GM23248 (cell line): ENCODE measurements at regions not wholly inside any gene's neighbourhood (a gene's known extent, or its start where the extent isn't known, plus 50 kb on each side); places are given as distances from the start of the nearest gene placed in this dataset.

Source experiments
- DNase-seq: peaks from one replicate; pipeline ENCODE4 v3.0.0-alpha.2; 2015
- H2AFZ ChIP-seq: fragments of 200-600 bp; sonication (generic); 2 replicates; pipeline ENCODE4 v1.6.1; 2016; ENCODE audit warnings: antibody characterized with exemption
- H3F3A ChIP-seq: fragments of 200-600 bp; sonication (generic); 2 replicates; pipeline ENCODE4 v1.6.1; 2016; ENCODE audit warnings: mild to moderate bottlenecking, antibody characterized with exemption, mixed run types; ENCODE audit not compliant: insufficient read depth
- H3K27ac ChIP-seq: fragments of 200-600 bp; sonication (generic); 2 replicates; pipeline ENCODE4 v1.5.1; 2016; ENCODE audit warnings: mild to moderate bottlenecking
- H3K27me3 ChIP-seq: fragments of 200-600 bp; sonication (generic); replicated peaks from 2 replicates; pipeline ENCODE4 v1.6.1; 2016; ENCODE audit warnings: mild to moderate bottlenecking; ENCODE audit not compliant: insufficient read depth
- H3K36me3 ChIP-seq: fragments of 200-600 bp; sonication (generic); 2 replicates; pipeline ENCODE4 v1.6.1; 2016; ENCODE audit warnings: low read depth, mild to moderate bottlenecking
- H3K4me1 ChIP-seq: fragments of 200-600 bp; sonication (generic); 2 replicates; pipeline ENCODE4 v1.6.1; 2016; ENCODE audit warnings: mild to moderate bottlenecking; ENCODE audit not compliant: insufficient read depth
- H3K4me2 ChIP-seq: fragments of 200-600 bp; sonication (generic); one replicate; pipeline ENCODE4 v1.6.1; 2016; ENCODE audit warnings: mild to moderate bottlenecking; ENCODE audit not compliant: unreplicated experiment
- H3K4me3 ChIP-seq: fragments of 200-600 bp; sonication (generic); 2 replicates; pipeline ENCODE4 v1.5.1; 2016; ENCODE audit warnings: mild to moderate bottlenecking
- H3K79me2 ChIP-seq: fragments of 200-600 bp; sonication (generic); 2 replicates; pipeline ENCODE4 v1.6.1; 2016; ENCODE audit warnings: mild to moderate bottlenecking; ENCODE audit not compliant: insufficient read depth
- H3K9ac ChIP-seq: fragments of 200-600 bp; sonication (generic); 2 replicates; pipeline ENCODE4 v1.6.1; 2016; ENCODE audit warnings: mild to moderate bottlenecking
- H3K9me2 ChIP-seq: fragments of 200-600 bp; sonication (generic); 2 replicates; pipeline ENCODE4 v1.6.1; 2016; ENCODE audit warnings: mixed run types, mild to moderate bottlenecking, moderate library complexity; ENCODE audit not compliant: insufficient read depth
- H3K9me3 ChIP-seq: fragments of 200-600 bp; sonication (generic); one replicate; pipeline ENCODE4 v1.6.1; 2017; ENCODE audit warnings: low read depth
- H4K20me1 ChIP-seq: fragments of 200-600 bp; sonication (generic); 2 replicates; pipeline ENCODE4 v1.6.0; 2016; ENCODE audit not compliant: insufficient read depth
- EZH2 ChIP-seq: fragments of 200-600 bp; sonication (generic); IDR thresholded peaks from 2 replicates; pipeline ENCODE4 v1.6.1; 2018; ENCODE audit warnings: antibody characterized with exemption, mild to moderate bottlenecking; ENCODE audit not compliant: insufficient read depth, poor library complexity, severe bottlenecking
- EZH2phosphoT487 ChIP-seq: fragments of 200-600 bp; sonication (generic); IDR thresholded peaks from 2 replicates; pipeline ENCODE4 v1.6.1; 2018; ENCODE audit warnings: antibody characterized with exemption, moderate library complexity, mild to moderate bottlenecking, low read depth; ENCODE audit not compliant: insufficient read depth
- WGBS, 2 experiments: methylation state at CpG; one replicate each; pipeline ENCODE4 v1.1.6; 2015 to 2017; ENCODE audit warnings: low lambda C conversion rate in 2 of 2, low coverage in 1 of 2; ENCODE audit errors: missing lambda C conversion rate in 2 of 2; 5-methylcytosine and 5-hydroxymethylcytosine counted together
- in situ Hi-C: fragments of 300-500 bp; cut with MboI; formaldehyde crosslinking; loops from 2 replicates; pipeline ENCODE4 v1.15.0; 2020

DNA sequence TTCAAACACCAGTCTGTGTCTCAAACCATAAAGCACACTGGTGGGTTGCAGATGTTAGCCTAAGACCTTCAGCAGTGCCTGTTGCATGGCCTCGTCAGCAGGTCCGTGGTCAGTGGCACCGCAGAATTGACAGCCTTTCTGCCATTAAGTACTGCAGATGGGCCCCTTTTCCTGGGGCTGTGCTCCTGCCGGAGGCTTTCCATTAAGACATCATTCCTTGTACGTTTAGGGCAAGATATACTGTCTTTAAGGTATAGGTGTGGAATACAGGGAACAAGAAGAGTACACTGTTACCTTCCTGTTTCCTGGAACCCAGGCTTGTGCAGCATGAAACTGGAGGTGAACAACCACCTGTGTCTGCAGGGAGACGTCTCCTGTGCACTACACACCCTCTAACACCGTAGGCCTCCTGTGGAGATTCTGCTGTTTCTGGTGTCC is 67.9 kb upstream of the WDR1 start:
- peak overlapping the region; percentile 59 for H3K27ac ChIP-seq
- no peak overlapping the region for H3K4me3 ChIP-seq
- no peaks in the 10 kb centered on the region for H3K9me3 ChIP-seq
- no peak overlapping the region for H3K4me2 ChIP-seq
- no peaks in the 10 kb centered on the region for H4K20me1 ChIP-seq
- 0 out of 2 replicates have a peak overlapping the region, but pooled peaks have one; percentile 7 for H3K9ac ChIP-seq
- H2AFZ ChIP-seq: peak overlapping the region; percentile 30; the same call in 1 of the 2 replicates
- no peaks in the 10 kb centered on the region for H3K27me3 ChIP-seq
- no peaks in the 10 kb centered on the region for H3K79me2 ChIP-seq
- H3K9me2 ChIP-seq: no peaks in the 10 kb centered on the region; the same call in 1 of the 2 replicates
- TF ChIP-seq EZH2phosphoT487 (no peak), EZH2 (no peak)
- DNase-seq: no peak
- H3F3A ChIP-seq: peaks cover 49% of the 10 kb centered on the region
- peaks cover 68% of the 10 kb centered on the region for H3K4me1 ChIP-seq
- in situ Hi-C loops: no loop called here
- H3K36me3 ChIP-seq: no peaks in the 10 kb centered on the region
- 86 to 88% methylated on average over 7 of the region's 7 CpGs for WGBS, 2 experiments

DNA sequence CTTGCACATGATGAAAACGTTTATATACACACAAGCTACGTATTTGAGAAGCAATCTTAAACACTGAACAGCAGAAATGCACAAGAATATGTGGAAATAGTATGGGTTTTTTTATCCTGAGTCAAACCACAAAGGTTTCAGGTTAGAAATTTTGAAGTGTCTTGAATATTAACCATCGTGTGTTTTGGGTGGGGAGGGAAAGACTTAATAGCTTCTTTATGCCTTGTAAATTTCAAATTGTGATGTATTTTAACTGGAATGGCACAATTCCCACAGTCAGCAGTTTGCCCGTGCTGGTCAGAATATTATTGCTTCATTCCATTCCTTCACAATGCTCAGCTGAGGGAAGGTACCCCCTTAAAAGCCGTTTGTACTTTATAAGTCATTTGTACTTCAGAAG is 67.4 kb upstream of the WDR1 start:
- WGBS, 2 experiments: 17 to 21% methylated on average over 5 of the region's 5 CpGs
- no peaks in the 10 kb centered on the region for H3K27me3 ChIP-seq
- peak; percentile 52 for DNase-seq
- no peak overlapping the region for H3K4me2 ChIP-seq
- peaks cover 71% of the 10 kb centered on the region for H3K4me1 ChIP-seq
- no peaks in the 10 kb centered on the region for H3K36me3 ChIP-seq
- peak overlapping the region; percentile 59 for H3K27ac ChIP-seq
- H3K9ac ChIP-seq: 0 out of 2 replicates have a peak overlapping the region, but pooled peaks have one; percentile 7
- in situ Hi-C loops: no loop called here
- no peak overlapping the region for H3K4me3 ChIP-seq
- no peaks in the 10 kb centered on the region; the same call in 1 of the 2 replicates for H3K9me2 ChIP-seq
- H3F3A ChIP-seq: peaks cover 50% of the 10 kb centered on the region
- H4K20me1 ChIP-seq: no peaks in the 10 kb centered on the region
- TF ChIP-seq EZH2phosphoT487 (no peak), EZH2 (no peak)
- no peaks in the 10 kb centered on the region for H3K9me3 ChIP-seq
- peak overlapping the region; percentile 30; the same call in 1 of the 2 replicates for H2AFZ ChIP-seq
- no peaks in the 10 kb centered on the region for H3K79me2 ChIP-seq

DNA sequence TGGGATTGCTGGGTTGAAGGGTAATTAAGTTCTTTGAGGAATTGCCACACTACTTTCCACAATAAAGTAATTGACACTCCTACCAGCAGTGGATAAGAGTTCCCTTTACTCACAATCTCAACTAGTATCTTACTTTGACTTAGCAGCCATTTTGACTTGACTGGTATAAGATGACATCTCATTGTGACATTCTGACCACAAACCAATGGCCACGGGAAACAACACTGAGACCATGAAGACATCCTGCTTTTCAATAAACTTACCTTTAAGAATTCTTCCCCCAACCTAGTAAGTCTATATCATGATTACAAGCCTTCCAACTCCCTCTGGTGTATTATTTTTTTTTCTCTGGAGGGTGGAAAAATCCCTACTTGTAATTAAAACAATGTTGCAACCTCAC is 66.9 kb upstream of the WDR1 start:
- H3K27ac ChIP-seq: peak overlapping the region; percentile 59
- WGBS, 2 experiments: 91 to 92% methylated on average over 1 of the region's 1 CpG
- in situ Hi-C loops: no loop called here
- H3K79me2 ChIP-seq: no peaks in the 10 kb centered on the region
- no peak for TF ChIP-seq EZH2
- TF ChIP-seq EZH2phosphoT487: no peak
- H3K36me3 ChIP-seq: no peaks in the 10 kb centered on the region
- H3K27me3 ChIP-seq: no peaks in the 10 kb centered on the region
- H3K4me2 ChIP-seq: no peak overlapping the region
- no peaks in the 10 kb centered on the region; the same call in 1 of the 2 replicates for H3K9me2 ChIP-seq
- peak overlapping the region; percentile 30; the same call in 1 of the 2 replicates for H2AFZ ChIP-seq
- no peak overlapping the region for H3K4me3 ChIP-seq
- H3K9ac ChIP-seq: peak overlapping the region; percentile 7; the same call in 1 of the 2 replicates
- peaks cover 71% of the 10 kb centered on the region for H3K4me1 ChIP-seq
- H3F3A ChIP-seq: peaks cover 50% of the 10 kb centered on the region
- no peak for DNase-seq
- H3K9me3 ChIP-seq: no peaks in the 10 kb centered on the region
- no peaks in the 10 kb centered on the region for H4K20me1 ChIP-seq

DNA sequence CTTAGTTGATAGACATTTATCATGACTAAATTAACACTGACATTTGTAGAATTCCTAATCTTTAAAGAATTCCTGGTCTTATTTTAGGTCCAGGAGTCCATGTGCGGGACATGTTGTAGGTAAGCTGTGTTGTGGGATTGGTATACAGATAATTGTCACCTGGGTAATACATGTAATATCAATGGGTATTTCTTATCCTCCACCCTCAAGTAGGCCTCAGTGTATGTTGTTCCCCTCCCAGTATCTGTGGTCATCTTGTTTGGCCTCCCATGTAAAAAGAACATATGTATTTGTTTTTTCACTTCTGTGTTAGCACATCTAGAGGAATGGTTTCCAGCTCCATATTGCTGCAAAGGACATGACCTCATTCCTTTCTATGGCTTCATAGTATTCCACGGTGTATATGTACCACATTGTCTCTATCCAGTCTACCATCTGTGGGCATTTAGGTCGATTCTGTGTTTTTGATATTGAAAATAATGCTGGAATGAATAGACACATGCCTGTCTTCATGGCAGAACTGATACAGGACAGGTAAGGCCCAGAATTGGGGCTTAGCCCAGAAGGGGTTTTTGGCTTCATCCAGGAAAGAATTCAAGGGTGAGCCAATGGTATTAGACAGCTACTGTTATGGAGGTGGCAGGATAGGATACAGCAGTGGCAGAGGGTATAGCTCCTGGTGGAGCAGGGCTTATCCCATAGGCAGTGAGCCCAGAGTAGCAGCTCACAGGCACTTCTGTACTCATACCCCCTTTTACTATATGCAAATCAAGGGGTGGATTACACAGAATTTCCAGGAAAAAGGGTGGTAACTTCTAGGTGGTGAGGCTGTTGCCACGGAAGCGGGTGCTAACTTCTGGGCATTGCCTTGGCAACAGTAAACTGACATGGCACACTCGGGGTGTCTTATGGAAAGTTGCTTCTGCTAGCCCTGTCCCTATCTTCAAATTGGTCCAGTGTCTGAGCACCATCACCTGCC is 66.1 kb upstream of the WDR1 start:
- no peak for DNase-seq
- no peak overlapping the region for H3K4me3 ChIP-seq
- peaks cover 66% of the 10 kb centered on the region for H3K4me1 ChIP-seq
- no peaks in the 10 kb centered on the region for H3K79me2 ChIP-seq
- peak overlapping the region; percentile 98 for H3K27ac ChIP-seq
- TF ChIP-seq EZH2: no peak
- no peak for TF ChIP-seq EZH2phosphoT487
- H3F3A ChIP-seq: peaks cover 50% of the 10 kb centered on the region
- H2AFZ ChIP-seq: no peak overlapping the region
- WGBS, 2 experiments: 81 to 83% methylated on average over 6 of the region's 6 CpGs
- in situ Hi-C loops: no loop called here
- H3K4me2 ChIP-seq: no peak overlapping the region
- no peaks in the 10 kb centered on the region for H3K36me3 ChIP-seq
- H3K9me3 ChIP-seq: no peaks in the 10 kb centered on the region
- no peak overlapping the region for H3K9ac ChIP-seq
- no peaks in the 10 kb centered on the region; the same call in 1 of the 2 replicates for H3K9me2 ChIP-seq
- no peaks in the 10 kb centered on the region for H3K27me3 ChIP-seq
- H4K20me1 ChIP-seq: no peaks in the 10 kb centered on the region
